ENCODE measurements at regions not wholly inside any gene's neighbourhood (a gene's known extent, or its start where the extent isn't known, plus 50 kb on each side); places are given as distances from the start of the nearest gene placed in this dataset.

DNA sequence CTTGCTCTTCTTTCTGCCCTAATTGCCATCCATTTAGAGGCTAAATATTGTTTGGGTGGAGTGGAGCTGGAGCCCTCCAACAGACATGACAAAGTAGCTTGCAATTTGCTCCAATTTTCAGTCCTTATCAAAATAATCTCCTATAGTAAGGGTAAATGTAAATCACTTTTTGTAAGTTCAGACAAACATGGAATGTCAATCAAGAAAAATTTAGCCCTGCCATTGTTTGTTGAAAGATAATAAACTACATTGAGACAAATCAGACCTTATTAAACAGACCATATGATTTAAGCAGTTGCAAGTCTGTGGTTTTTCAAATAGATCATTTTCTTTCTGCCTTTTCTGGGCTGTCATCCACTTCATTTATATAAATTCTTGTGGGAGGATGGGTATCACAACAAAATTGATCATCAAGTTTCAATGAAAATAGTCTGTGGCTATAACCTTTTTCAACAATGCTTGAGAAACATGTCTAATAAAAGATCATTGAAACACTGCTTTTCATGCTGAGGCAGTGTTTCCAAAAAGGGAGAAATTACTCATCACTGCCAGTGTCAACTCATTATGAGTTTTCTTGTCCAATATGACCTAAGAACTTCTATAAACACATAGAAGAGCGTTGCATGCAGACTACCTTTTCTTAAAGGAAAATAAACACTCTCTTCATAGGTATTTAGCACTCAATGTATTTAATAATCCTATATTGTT lies 1152.0 kb upstream of the B3GALT2 start:
- H3K4me1 ChIP-seq, result no peaks in the 10 kb centered on the region
- TF ChIP-seq, protein P1, sequence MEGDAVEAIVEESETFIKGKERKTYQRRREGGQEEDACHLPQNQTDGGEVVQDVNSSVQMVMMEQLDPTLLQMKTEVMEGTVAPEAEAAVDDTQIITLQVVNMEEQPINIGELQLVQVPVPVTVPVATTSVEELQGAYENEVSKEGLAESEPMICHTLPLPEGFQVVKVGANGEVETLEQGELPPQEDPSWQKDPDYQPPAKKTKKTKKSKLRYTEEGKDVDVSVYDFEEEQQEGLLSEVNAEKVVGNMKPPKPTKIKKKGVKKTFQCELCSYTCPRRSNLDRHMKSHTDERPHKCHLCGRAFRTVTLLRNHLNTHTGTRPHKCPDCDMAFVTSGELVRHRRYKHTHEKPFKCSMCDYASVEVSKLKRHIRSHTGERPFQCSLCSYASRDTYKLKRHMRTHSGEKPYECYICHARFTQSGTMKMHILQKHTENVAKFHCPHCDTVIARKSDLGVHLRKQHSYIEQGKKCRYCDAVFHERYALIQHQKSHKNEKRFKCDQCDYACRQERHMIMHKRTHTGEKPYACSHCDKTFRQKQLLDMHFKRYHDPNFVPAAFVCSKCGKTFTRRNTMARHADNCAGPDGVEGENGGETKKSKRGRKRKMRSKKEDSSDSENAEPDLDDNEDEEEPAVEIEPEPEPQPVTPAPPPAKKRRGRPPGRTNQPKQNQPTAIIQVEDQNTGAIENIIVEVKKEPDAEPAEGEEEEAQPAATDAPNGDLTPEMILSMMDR (IDR thresholded peaks at IDR 0.05), result no peak
- no peak for TF ChIP-seq POLR2A (IDR thresholded peaks at IDR 0.05)
- no peaks in the 10 kb centered on the region for H3K36me3 ChIP-seq
- no peak for DNase-seq
- WGBS, 4 donors, result 48 to 62% (median 56%) methylated on average over 1 of the region's 1 CpG
- no peaks in the 10 kb centered on the region for H3K27me3 ChIP-seq
- intact Hi-C loops (cut with DNase I), result loop anchor here in 1 of 10 donors (5.0 kb wide), 1 partner anchor 49 kb away; no protein-coding TSS in a partner anchor
- H3K9me3 ChIP-seq, result no peaks in the 10 kb centered on the region
- no peak for ATAC-seq
- no peak overlapping the region for H3K4me3 ChIP-seq
- H3K27ac ChIP-seq, result no peak overlapping the region

GRCh38 chr1:194333240-194333639 lies 1146.8 kb upstream of the B3GALT2 start:
- H3K4me1 ChIP-seq, result no peaks in the 10 kb centered on the region
- WGBS, 4 donors, result 79 to 92% (median 85%) methylated on average over 3 of the region's 3 CpGs
- H3K4me3 ChIP-seq, result no peak overlapping the region
- no peaks in the 10 kb centered on the region for H3K27me3 ChIP-seq
- intact Hi-C loops (cut with DNase I), result no loop called here
- ATAC-seq, result no peak
- no peak overlapping the region for H3K27ac ChIP-seq
- H3K9me3 ChIP-seq, result no peaks in the 10 kb centered on the region
- no peak for DNase-seq
- TF ChIP-seq, protein P1 (IDR thresholded peaks at IDR 0.05), result no peak
- no peaks in the 10 kb centered on the region for H3K36me3 ChIP-seq

DNA sequence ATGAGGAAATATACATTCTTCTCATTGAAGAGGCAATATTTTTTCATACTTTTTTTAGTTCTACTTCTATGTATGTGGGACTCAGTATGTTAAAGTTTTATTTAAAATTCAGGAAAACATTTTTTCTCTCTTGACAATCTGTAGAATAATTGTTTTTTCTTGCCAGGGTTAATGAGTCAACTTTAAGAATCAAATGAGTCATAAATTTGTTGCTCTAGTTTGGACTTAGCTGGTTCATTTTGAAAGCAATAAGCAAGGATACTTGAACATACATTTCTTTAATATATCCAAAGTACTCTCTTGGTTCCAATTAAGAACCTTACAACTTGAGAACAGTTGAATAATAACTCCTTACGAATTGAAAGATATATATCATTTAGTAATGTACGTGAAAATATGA lies 1145.3 kb upstream of the B3GALT2 start:
- DNase-seq (no peak), ATAC-seq (no peak)
- no peak overlapping the region for H3K4me3 ChIP-seq
- H3K27ac ChIP-seq, result no peak overlapping the region
- H3K4me1 ChIP-seq, result no peaks in the 10 kb centered on the region
- TF ChIP-seq, protein P1 (IDR thresholded peaks at IDR 0.05), result no peak
- TF ChIP-seq POLR2A (IDR thresholded peaks at IDR 0.05), result no peak
- no peaks in the 10 kb centered on the region for H3K9me3 ChIP-seq
- 76 to 84% (median 79%) methylated on average over 2 of the region's 2 CpGs for WGBS, 4 donors
- H3K36me3 ChIP-seq, result no peaks in the 10 kb centered on the region
- intact Hi-C loops (cut with DNase I), result no loop called here
- H3K27me3 ChIP-seq, result no peaks in the 10 kb centered on the region

DNA sequence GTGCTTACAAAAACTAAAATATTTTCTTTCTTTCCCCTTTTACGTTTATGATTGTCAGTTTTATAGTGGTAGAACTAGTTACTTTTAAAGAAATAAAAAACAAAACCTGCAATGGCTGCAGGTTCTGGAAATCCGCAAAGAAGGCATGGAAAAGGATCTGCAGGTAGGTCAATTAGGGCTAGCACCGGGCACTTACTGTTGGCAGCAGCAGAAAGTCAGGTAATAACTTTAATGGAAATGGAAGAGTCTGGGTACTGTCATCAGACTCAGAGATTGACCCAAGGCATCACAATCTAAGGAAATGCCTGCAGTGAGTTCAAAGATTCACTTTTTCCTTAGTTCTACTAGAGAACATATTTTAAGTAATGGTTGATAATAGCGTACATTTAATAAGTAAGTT lies 1136.3 kb upstream of the B3GALT2 start:
- DNase-seq (no peak), ATAC-seq (no peak)
- Histone ChIP-seq H3K27ac (no peak overlapping the region), H3K4me3 (no peak overlapping the region), H3K9me3 (no peaks in the 10 kb centered on the region), H3K4me1 (no peaks in the 10 kb centered on the region), H3K36me3 (no peaks in the 10 kb centered on the region), H3K27me3 (no peaks in the 10 kb centered on the region)
- TF ChIP-seq POLR2A (IDR thresholded peaks at IDR 0.05), result no peak
- TF ChIP-seq, protein P1 (IDR thresholded peaks at IDR 0.05), result no peak
- 79 to 82% (median 79%) methylated on average over 4 of the region's 4 CpGs for WGBS, 4 donors
- intact Hi-C loops (cut with DNase I), result no loop called here

All from heart left ventricle (tissue), 16 donors.